Activated CD4-positive, alpha-beta T cell treated with anti-CD3 and anti-CD28 coated beads for 36 hours (primary cell): ENCODE measurements at regions not wholly inside any gene's neighbourhood (a gene's known extent, or its start where the extent isn't known, plus 50 kb on each side); places are given as distances from the start of the nearest gene placed in this dataset.

Source experiments
- ATAC-seq: fragments of 200-7000 bp; cut with Tn5 transposase; one replicate; pipeline ENCODE4 v1.10.0; 2021; ENCODE audit warnings: mild to moderate bottlenecking, moderate library complexity
- CTCF ChIA-PET: fragments of 350-600 bp; sonication (Branson Sonifier 250); formaldehyde crosslinking; loops from one replicate; lab custom pipeline; 2021; ENCODE audit warnings: antibody characterized with exemption; lab: Charles Lee
- POLR2A ChIA-PET: fragments of 350-600 bp; sonication (Branson Sonifier 250); formaldehyde crosslinking; loops from one replicate; lab custom pipeline; 2021; ENCODE audit warnings: antibody characterized with exemption, inconsistent platforms; lab: Charles Lee
- DNase-seq: peaks from one replicate; pipeline ENCODE4 v3.0.0-alpha.2; 2020
- H3K27ac Mint-ChIP-seq: one replicate; pipeline ENCODE4 v1.8.0; 2021; ENCODE audit warnings: mixed read lengths
- H3K27me3 Mint-ChIP-seq: one replicate; pipeline ENCODE4 v1.8.0; 2021; ENCODE audit warnings: mixed read lengths
- H3K36me3 Mint-ChIP-seq: one replicate; pipeline ENCODE4 v1.8.0; 2021; ENCODE audit warnings: low read depth, mixed read lengths
- H3K4me1 Mint-ChIP-seq: one replicate; pipeline ENCODE4 v1.8.0; 2021; ENCODE audit warnings: mixed read lengths
- H3K4me3 Mint-ChIP-seq: one replicate; pipeline ENCODE4 v1.8.0; 2021; ENCODE audit warnings: mild to moderate bottlenecking, moderate library complexity, mixed read lengths
- H3K9me3 Mint-ChIP-seq: one replicate; pipeline ENCODE4 v1.8.0; 2021; ENCODE audit warnings: low read depth, mixed read lengths
- intact Hi-C, 2 experiments: fragments of 100-400 bp; cut with DNase I in 1 of 2; cut with micrococcal nuclease in 1 of 2; formaldehyde crosslinking; loops; one replicate each; pipeline versions ENCODE4 v1.14.2 to v1.15.1; 2022 to 2024; cut with DNase I, micrococcal nuclease

GRCh38 chr9:1115370-1115769, 65.2 kb downstream of the DMRT2 start:
- Mint-ChIP-seq H3K36me3 (no peaks in the 10 kb centered on the region), H3K27me3 (peaks cover 12% of the 10 kb centered on the region), H3K27ac (no peak overlapping the region), H3K4me3 (no peak overlapping the region), H3K9me3 (no peaks in the 10 kb centered on the region), H3K4me1 (no peaks in the 10 kb centered on the region)
- ChIA-PET CTCF (no interaction called here), POLR2A (no interaction called here)
- DNase-seq (no peak), ATAC-seq (no peak)
- intact Hi-C loops: no loop called here

- intact Hi-C loops: no loop called here
- peaks cover 15% of the 10 kb centered on the region for H3K27me3 Mint-ChIP-seq
- H3K4me3 Mint-ChIP-seq: no peak overlapping the region
- ChIA-PET CTCF (no interaction called here), POLR2A (no interaction called here)
- no peaks in the 10 kb centered on the region for H3K9me3 Mint-ChIP-seq
- no peak overlapping the region for H3K27ac Mint-ChIP-seq
- no peaks in the 10 kb centered on the region for H3K4me1 Mint-ChIP-seq
- H3K36me3 Mint-ChIP-seq: no peaks in the 10 kb centered on the region
- ATAC-seq (no peak), DNase-seq (no peak)
Measured at GRCh38 chr9:1117439-1117838, 67.3 kb downstream of the DMRT2 start.

DNA sequence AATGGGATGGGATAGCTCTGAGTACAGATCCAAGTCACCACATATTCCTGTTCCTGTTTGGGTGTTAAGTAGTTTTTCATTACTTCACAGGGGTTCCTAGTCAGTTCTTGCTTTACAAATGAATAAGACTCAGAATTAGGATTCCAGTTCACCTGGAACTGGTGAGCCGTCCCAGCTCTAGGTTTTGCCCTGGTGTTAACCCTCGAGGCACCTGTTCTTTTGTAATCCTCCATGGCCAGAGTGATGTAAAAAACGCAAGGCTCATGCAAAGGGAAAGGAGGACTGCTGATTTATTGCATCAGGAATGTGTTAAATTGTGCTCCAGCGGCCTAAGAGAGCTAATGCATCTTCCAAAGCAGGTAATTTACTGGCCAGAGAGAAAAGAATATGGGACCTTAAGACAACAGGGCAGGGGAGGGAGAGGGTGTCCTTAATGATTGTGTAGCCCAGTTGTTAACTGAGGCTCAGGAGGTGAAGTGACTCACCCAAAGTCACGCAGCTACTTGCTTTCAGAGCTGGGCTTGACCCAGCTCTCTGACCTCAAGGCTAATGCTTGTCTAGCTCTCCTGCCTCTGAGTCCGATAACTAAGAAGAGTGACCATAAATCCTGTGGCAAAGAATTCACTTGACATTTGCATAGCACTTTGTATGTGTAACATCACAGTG, 70.5 kb downstream of the DMRT2 start:
- no peak for DNase-seq
- Mint-ChIP-seq H3K27me3 (peaks cover 8% of the 10 kb centered on the region), H3K27ac (no peak overlapping the region), H3K9me3 (no peaks in the 10 kb centered on the region), H3K36me3 (no peaks in the 10 kb centered on the region), H3K4me1 (no peaks in the 10 kb centered on the region), H3K4me3 (no peak overlapping the region)
- intact Hi-C loops: no loop called here
- CTCF ChIA-PET: no interaction called here
- POLR2A ChIA-PET: no interaction called here
- ATAC-seq: no peak

DNA sequence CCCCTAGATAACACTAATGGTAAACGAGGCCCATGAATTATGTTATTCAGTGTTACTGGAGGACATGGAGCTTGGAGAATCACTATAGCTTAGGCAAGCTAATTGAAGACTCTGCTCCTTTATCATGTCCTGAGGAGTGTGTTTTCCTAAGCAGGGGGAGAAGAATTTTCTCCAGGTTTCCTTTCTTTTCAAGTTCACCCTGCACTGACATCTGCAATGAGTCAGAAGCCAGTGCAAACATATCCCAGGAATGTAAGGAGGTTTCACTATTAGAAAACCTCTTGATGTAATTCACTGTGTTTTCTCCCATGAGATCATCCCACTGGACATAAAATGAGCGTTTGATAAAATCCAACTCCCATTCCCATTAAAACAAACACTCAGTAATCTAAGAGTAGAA, 75.6 kb downstream of the DMRT2 start:
- no peaks in the 10 kb centered on the region for H3K36me3 Mint-ChIP-seq
- H3K27ac Mint-ChIP-seq: no peak overlapping the region
- no peaks in the 10 kb centered on the region for H3K4me1 Mint-ChIP-seq
- CTCF ChIA-PET: no interaction called here
- no peak overlapping the region for H3K4me3 Mint-ChIP-seq
- ATAC-seq (no peak), DNase-seq (no peak)
- intact Hi-C loops: no loop called here
- POLR2A ChIA-PET: no interaction called here
- H3K9me3 Mint-ChIP-seq: no peaks in the 10 kb centered on the region
- H3K27me3 Mint-ChIP-seq: peaks cover 5% of the 10 kb centered on the region

DNA sequence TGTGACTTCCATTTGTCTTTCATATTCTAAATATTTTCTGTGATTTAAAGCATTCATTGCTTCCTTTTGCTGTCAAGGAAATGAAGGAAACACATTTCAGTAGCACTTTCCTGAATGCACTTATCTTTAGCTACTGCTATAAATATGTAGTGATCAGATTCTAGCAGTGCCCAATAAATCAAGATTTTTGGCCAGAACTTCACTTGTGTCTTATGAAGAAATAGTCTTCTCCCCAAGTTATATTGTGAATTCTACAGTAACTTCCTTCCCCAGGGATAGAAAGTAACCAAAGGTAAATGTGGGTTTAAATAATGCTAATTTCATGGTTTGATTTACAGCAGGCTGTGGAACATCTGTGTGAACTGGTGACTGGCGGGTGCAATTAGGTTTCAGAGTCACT, 77.9 kb downstream of the DMRT2 start:
- POLR2A ChIA-PET: no interaction called here
- no peak overlapping the region for H3K4me3 Mint-ChIP-seq
- ATAC-seq: no peak

DNA sequence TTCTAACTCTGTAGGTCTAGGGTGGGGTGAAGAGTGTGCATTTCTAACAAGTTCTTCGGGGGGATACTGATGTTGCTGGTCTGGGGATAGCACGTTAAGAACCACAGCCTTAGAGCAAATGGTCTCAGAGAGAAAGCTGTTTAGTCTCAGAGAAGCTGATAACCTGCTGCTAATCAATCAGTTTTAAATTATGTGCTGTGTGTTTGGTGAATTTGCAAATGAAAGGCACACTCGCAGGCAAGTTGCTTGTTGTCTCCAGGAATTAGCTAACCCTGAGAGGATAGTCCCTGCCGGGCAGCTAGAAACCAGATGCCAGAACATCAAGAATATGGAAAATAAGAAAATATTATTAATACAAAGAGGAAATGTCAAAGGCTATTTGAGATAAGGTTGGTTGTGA, 79.2 kb downstream of the DMRT2 start:
- Mint-ChIP-seq H3K4me1 (no peaks in the 10 kb centered on the region), H3K27me3 (peaks cover 3% of the 10 kb centered on the region), H3K4me3 (no peak overlapping the region), H3K27ac (no peak overlapping the region), H3K9me3 (peaks cover 6% of the 10 kb centered on the region), H3K36me3 (no peaks in the 10 kb centered on the region)
- intact Hi-C loops: no loop called here
- ChIA-PET CTCF (no interaction called here), POLR2A (no interaction called here)
- DNase-seq (no peak), ATAC-seq (no peak)

More for the DNA sequence above, 77.9 kb downstream of the DMRT2 start:
- Mint-ChIP-seq H3K36me3 (no peaks in the 10 kb centered on the region), H3K4me1 (no peaks in the 10 kb centered on the region), H3K27me3 (peaks cover 3% of the 10 kb centered on the region), H3K9me3 (peaks cover 6% of the 10 kb centered on the region), H3K27ac (no peak overlapping the region)
- DNase-seq: no peak
- CTCF ChIA-PET: no interaction called here
- intact Hi-C loops: no loop called here

GRCh38 chr9:1140057-1140456, 89.9 kb downstream of the DMRT2 start:
- intact Hi-C loops: no loop called here
- POLR2A ChIA-PET: no interaction called here

GRCh38 chr9:1151691-1152090, 101.5 kb downstream of the DMRT2 start:
- Mint-ChIP-seq H3K27ac (no peak overlapping the region), H3K4me3 (no peak overlapping the region), H3K36me3 (no peaks in the 10 kb centered on the region), H3K4me1 (no peaks in the 10 kb centered on the region), H3K27me3 (no peaks in the 10 kb centered on the region), H3K9me3 (no peaks in the 10 kb centered on the region)
- CTCF ChIA-PET: no interaction called here
- intact Hi-C loops: no loop called here
- POLR2A ChIA-PET: no interaction called here
- DNase-seq (no peak), ATAC-seq (no peak)

More at GRCh38 chr9:1140057-1140456, 89.9 kb downstream of the DMRT2 start:
- H3K9me3 Mint-ChIP-seq: peaks cover 18% of the 10 kb centered on the region
- ATAC-seq: no peak
- CTCF ChIA-PET: no interaction called here
- no peak for DNase-seq
- no peak overlapping the region for H3K4me3 Mint-ChIP-seq
- H3K27ac Mint-ChIP-seq: no peak overlapping the region
- no peaks in the 10 kb centered on the region for H3K36me3 Mint-ChIP-seq
- no peaks in the 10 kb centered on the region for H3K4me1 Mint-ChIP-seq
- H3K27me3 Mint-ChIP-seq: peaks cover 5% of the 10 kb centered on the region

- Mint-ChIP-seq H3K27ac (no peak overlapping the region), H3K9me3 (no peaks in the 10 kb centered on the region), H3K36me3 (no peaks in the 10 kb centered on the region), H3K4me1 (no peaks in the 10 kb centered on the region), H3K4me3 (no peak overlapping the region), H3K27me3 (no peaks in the 10 kb centered on the region)
- CTCF ChIA-PET: interaction anchor here (0.7 kb wide), 1 partner anchor 46 kb away, joined by 3 read pairs; no protein-coding TSS in a partner anchor
- intact Hi-C loops: no loop called here
- DNase-seq (no peak), ATAC-seq (no peak)
- POLR2A ChIA-PET: no interaction called here
Measured at GRCh38 chr9:1152171-1152570, 102.0 kb downstream of the DMRT2 start.

GRCh38 chr9:1154739-1155138, 104.6 kb downstream of the DMRT2 start:
- Mint-ChIP-seq H3K36me3 (no peaks in the 10 kb centered on the region), H3K27ac (no peak overlapping the region)
- intact Hi-C loops: no loop called here

GRCh38 chr9:1155602-1156001, 105.4 kb downstream of the DMRT2 start:
- intact Hi-C loops: no loop called here
- ChIA-PET CTCF (no interaction called here), POLR2A (no interaction called here)
- H3K27me3 Mint-ChIP-seq: no peaks in the 10 kb centered on the region
- H3K9me3 Mint-ChIP-seq: no peaks in the 10 kb centered on the region
- DNase-seq: no peak
- H3K4me3 Mint-ChIP-seq: no peak overlapping the region
- H3K36me3 Mint-ChIP-seq: no peaks in the 10 kb centered on the region
- no peaks in the 10 kb centered on the region for H3K4me1 Mint-ChIP-seq
- H3K27ac Mint-ChIP-seq: no peak overlapping the region
- no peak for ATAC-seq

More at GRCh38 chr9:1154739-1155138, 104.6 kb downstream of the DMRT2 start:
- Mint-ChIP-seq H3K4me1 (no peaks in the 10 kb centered on the region), H3K9me3 (no peaks in the 10 kb centered on the region), H3K4me3 (no peak overlapping the region), H3K27me3 (no peaks in the 10 kb centered on the region)
- ChIA-PET POLR2A (no interaction called here), CTCF (no interaction called here)
- DNase-seq (no peak), ATAC-seq (no peak)

GRCh38 chr9:1156794-1157550, 106.8 kb downstream of the DMRT2 start:
- Mint-ChIP-seq H3K4me1 (no peaks in the 10 kb centered on the region), H3K27me3 (no peaks in the 10 kb centered on the region), H3K36me3 (no peaks in the 10 kb centered on the region), H3K4me3 (no peak overlapping the region), H3K27ac (no peak overlapping the region), H3K9me3 (no peaks in the 10 kb centered on the region)
- ChIA-PET POLR2A (no interaction called here), CTCF (interaction anchor here (0.6 to 0.7 kb wide), 2 partner anchors 138 to 256 kb away, joined by 3 to 6 read pairs; no protein-coding TSS in a partner anchor)
- no peak for ATAC-seq
- intact Hi-C loops: no loop called here
- DNase-seq: no peak
